ENCODE measurements at regions not wholly inside any gene's neighbourhood (a gene's known extent, or its start where the extent isn't known, plus 50 kb on each side); places are given as distances from the start of the nearest gene placed in this dataset.

DNA sequence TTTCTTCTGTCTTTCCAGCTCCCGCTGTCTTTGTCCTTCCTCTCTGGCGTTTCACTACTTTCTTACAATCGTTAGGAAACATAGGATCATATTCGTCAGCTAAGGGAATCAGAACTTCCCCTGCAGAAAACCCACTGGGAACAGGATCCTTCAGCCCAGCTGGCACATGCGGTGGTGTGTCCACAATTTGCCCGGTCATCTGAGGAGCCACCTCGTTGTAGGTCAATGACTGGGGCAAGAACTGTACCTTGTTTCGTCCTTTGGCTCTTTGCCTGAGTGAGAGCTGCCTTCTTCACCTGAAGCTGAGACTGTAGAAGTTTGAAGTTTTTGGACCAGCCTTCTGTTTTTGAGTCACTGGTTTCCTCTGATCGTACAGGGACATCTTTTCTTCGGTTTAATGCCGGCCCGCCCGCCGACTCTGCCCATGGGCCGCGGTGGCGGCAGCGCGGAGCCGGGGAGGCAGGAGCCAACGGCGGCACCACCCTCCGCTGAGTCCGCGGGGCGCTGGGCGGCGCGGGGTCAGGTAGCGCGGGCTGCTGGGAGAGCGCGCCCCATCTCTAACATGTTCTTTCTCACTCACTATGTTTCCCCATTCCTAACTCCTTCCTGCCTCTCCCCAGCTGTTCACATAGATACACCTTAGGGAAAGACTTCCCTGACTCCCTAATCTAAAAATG lies 214.1 kb upstream of the NANOGP8 start:
- TF ChIP-seq, protein P1, sequence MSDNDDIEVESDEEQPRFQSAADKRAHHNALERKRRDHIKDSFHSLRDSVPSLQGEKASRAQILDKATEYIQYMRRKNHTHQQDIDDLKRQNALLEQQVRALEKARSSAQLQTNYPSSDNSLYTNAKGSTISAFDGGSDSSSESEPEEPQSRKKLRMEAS (IDR thresholded peaks at IDR 0.05): no peak
- no peak for TF ChIP-seq YY1 (IDR thresholded peaks at IDR 0.05; ENCODE audit: low read depth)
- no peak for TF ChIP-seq NFIC (IDR thresholded peaks at IDR 0.05)
- TF ChIP-seq, protein P2, sequence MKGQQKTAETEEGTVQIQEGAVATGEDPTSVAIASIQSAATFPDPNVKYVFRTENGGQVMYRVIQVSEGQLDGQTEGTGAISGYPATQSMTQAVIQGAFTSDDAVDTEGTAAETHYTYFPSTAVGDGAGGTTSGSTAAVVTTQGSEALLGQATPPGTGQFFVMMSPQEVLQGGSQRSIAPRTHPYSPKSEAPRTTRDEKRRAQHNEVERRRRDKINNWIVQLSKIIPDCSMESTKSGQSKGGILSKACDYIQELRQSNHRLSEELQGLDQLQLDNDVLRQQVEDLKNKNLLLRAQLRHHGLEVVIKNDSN (IDR thresholded peaks at IDR 0.05): no peak
- TF ChIP-seq, protein P3, sequence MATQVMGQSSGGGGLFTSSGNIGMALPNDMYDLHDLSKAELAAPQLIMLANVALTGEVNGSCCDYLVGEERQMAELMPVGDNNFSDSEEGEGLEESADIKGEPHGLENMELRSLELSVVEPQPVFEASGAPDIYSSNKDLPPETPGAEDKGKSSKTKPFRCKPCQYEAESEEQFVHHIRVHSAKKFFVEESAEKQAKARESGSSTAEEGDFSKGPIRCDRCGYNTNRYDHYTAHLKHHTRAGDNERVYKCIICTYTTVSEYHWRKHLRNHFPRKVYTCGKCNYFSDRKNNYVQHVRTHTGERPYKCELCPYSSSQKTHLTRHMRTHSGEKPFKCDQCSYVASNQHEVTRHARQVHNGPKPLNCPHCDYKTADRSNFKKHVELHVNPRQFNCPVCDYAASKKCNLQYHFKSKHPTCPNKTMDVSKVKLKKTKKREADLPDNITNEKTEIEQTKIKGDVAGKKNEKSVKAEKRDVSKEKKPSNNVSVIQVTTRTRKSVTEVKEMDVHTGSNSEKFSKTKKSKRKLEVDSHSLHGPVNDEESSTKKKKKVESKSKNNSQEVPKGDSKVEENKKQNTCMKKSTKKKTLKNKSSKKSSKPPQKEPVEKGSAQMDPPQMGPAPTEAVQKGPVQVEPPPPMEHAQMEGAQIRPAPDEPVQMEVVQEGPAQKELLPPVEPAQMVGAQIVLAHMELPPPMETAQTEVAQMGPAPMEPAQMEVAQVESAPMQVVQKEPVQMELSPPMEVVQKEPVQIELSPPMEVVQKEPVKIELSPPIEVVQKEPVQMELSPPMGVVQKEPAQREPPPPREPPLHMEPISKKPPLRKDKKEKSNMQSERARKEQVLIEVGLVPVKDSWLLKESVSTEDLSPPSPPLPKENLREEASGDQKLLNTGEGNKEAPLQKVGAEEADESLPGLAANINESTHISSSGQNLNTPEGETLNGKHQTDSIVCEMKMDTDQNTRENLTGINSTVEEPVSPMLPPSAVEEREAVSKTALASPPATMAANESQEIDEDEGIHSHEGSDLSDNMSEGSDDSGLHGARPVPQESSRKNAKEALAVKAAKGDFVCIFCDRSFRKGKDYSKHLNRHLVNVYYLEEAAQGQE (IDR thresholded peaks at IDR 0.05; ENCODE audit: low read depth): no peak
- TF ChIP-seq CREB1 (IDR thresholded peaks at IDR 0.05; ENCODE audit: low read depth): no peak
- TF ChIP-seq TAF1 (IDR thresholded peaks at IDR 0.05; ENCODE audit: low read depth): no peak
- no peak for TF ChIP-seq TEAD4 (IDR thresholded peaks at IDR 0.05)
- no peak for TF ChIP-seq RAD21 (IDR thresholded peaks at IDR 0.05; ENCODE audit: low read depth)
- TF ChIP-seq ZBTB7A (IDR thresholded peaks at IDR 0.05; ENCODE audit: low read depth): no peak
- TF ChIP-seq CEBPB (IDR thresholded peaks at IDR 0.05): no peak
- TF ChIP-seq TCF12 (IDR thresholded peaks at IDR 0.05; ENCODE audit: low read depth): no peak

Data from Ishikawa (cell line).